ENCODE measurements at regions not wholly inside any gene's neighbourhood (a gene's known extent, or its start where the extent isn't known, plus 50 kb on each side); places are given as distances from the start of the nearest gene placed in this dataset.

GRCh38 chr13:89518289-89519077 is 1829.0 kb upstream of the MIR17HG start:
- H3K4me3 ChIP-seq (ENCODE audit: insufficient read depth, low read depth, low read length), result no peak overlapping the region
- H3K27me3 ChIP-seq (ENCODE audit: control insufficient read depth, insufficient read depth, low read length), result no peaks in the 10 kb centered on the region
- no peak overlapping the region for H4K8ac ChIP-seq (ENCODE audit: low read depth in 2 of 2, low read length in 2 of 2)
- no peak for DNase-seq
- H4K91ac ChIP-seq (ENCODE audit: insufficient read depth, low read depth, low read length), result no peak overlapping the region
- no peak overlapping the region for H3K18ac ChIP-seq (ENCODE audit: low read depth, low read length)
- TF ChIP-seq BHLHE40 (IDR thresholded peaks at IDR 0.05; ENCODE audit: low read depth, low read length), result no peak
- TF ChIP-seq CHD1 (IDR thresholded peaks at IDR 0.05; ENCODE audit: low read depth, low read length), result no peak
- TF ChIP-seq FOS (IDR thresholded peaks at IDR 0.05; ENCODE audit: low read depth, low read length), result no peak
- TF ChIP-seq CTCF (conservative IDR thresholded peaks at IDR 0.05; ENCODE audit: low read depth, low read length), result no peak
- TF ChIP-seq MAZ (IDR thresholded peaks at IDR 0.05; ENCODE audit: borderline replicate concordance, low read depth, low read length), result no peak
- TF ChIP-seq ELK1 (IDR thresholded peaks at IDR 0.05; ENCODE audit: borderline replicate concordance, low read depth, low read length), result no peak
- no peak for TF ChIP-seq CEBPB (IDR thresholded peaks at IDR 0.05; ENCODE audit: low read depth, low read length)
- TF ChIP-seq SMC3 (IDR thresholded peaks at IDR 0.05; ENCODE audit: low read depth, low read length), result no peak
- no peak for TF ChIP-seq MAFK (IDR thresholded peaks at IDR 0.05; ENCODE audit: low read depth, low read length)
- TF ChIP-seq USF2 (IDR thresholded peaks at IDR 0.05; ENCODE audit: low read depth, low read length), result no peak
- no peak for TF ChIP-seq NFE2L2 (IDR thresholded peaks at IDR 0.05; ENCODE audit: low read depth, low read length)
- no peak for TF ChIP-seq RAD21 (IDR thresholded peaks at IDR 0.05; ENCODE audit: low read length)
- TF ChIP-seq RFX5 (IDR thresholded peaks at IDR 0.05; ENCODE audit: low read depth, low read length), result no peak
- no peak for TF ChIP-seq RCOR1 (IDR thresholded peaks at IDR 0.05; ENCODE audit: insufficient replicate concordance, low read length)
- no peak for TF ChIP-seq MXI1 (IDR thresholded peaks at IDR 0.05; ENCODE audit: borderline replicate concordance, low read depth, low read length)
- TF ChIP-seq POLR2A (IDR thresholded peaks at IDR 0.05; ENCODE audit: low read depth, low read length), result no peak
- ChIA-PET POLR2A (ENCODE audit: unreplicated experiment) (no interaction called here), CTCF (no interaction called here)
- no peak overlapping the region for H2BK20ac ChIP-seq (ENCODE audit: low read depth, low read length)
- no peak overlapping the region for H4K5ac ChIP-seq (ENCODE audit: low read depth, low read length)
- no peaks in the 10 kb centered on the region for H3K79me1 ChIP-seq (ENCODE audit: low read depth in 1 of 2, low read length in 2 of 2)
- dilution Hi-C loops (cut with HindIII; ENCODE audit: low sequenced_read_pairs, unreplicated experiment) (no loop called here), intact Hi-C loops (cut with micrococcal nuclease) (no loop called here), in situ Hi-C loops (cut with MboI; ENCODE audit: low sequenced_read_pairs) (no loop called here)
- no peak overlapping the region for H2AK5ac ChIP-seq (ENCODE audit: low read depth, low read length)
- H2BK5ac ChIP-seq (ENCODE audit: low read depth, low read length, poor library complexity, severe bottlenecking), result no peak overlapping the region
- ATAC-seq (ENCODE audit: low read depth), result no peak
- H3K9me1 ChIP-seq (ENCODE audit: insufficient read depth, low read length), result no peaks in the 10 kb centered on the region
- H2BK120ac ChIP-seq (ENCODE audit: low read depth, low read length), result no peak overlapping the region
- H2AK9ac ChIP-seq (replicated peaks; ENCODE audit: low read depth, low read length, poor library complexity), result no peak overlapping the region
- no peak overlapping the region for H3K4ac ChIP-seq (ENCODE audit: low read depth, low read length)
- H3K9ac ChIP-seq (ENCODE audit: low read depth, low read length), result no peak overlapping the region
- H3K36me3 ChIP-seq (ENCODE audit: control insufficient read depth, insufficient read depth, low read length), result no peaks in the 10 kb centered on the region
- no peak overlapping the region for H3K4me2 ChIP-seq (ENCODE audit: low read depth, low read length)
- no peak overlapping the region for H3K56ac ChIP-seq (ENCODE audit: extremely low read depth, insufficient read depth, low read length)
- BruUV-seq (replicated peaks), result no TSS peak
- H3K23ac ChIP-seq (ENCODE audit: low read depth, low read length), result no peak overlapping the region
- H3K14ac ChIP-seq (replicated peaks; ENCODE audit: low read depth, low read length), result no peak overlapping the region
- H3K9me3 ChIP-seq (ENCODE audit: control insufficient read depth, insufficient read depth, low read length), result peaks cover 1% of the 10 kb centered on the region; the same call in 1 of the 2 replicates
- H2BK15ac ChIP-seq (ENCODE audit: low read depth, low read length), result no peak overlapping the region
- H3K27ac ChIP-seq (ENCODE audit: insufficient read depth, low read length), result no peak overlapping the region
- H2AFZ ChIP-seq (replicated peaks; ENCODE audit: low read length, poor library complexity), result no peak overlapping the region
- H3K4me1 ChIP-seq (ENCODE audit: control insufficient read depth, insufficient read depth, low read length), result no peaks in the 10 kb centered on the region
- no CpG with 5 or more reads among the region's 4 CpGs for whole genome bisulfite sequencing, 2 experiments (ENCODE audit: extremely low coverage in 2 of 2, insufficient read length in 1 of 2)
- H4K20me1 ChIP-seq (ENCODE audit: insufficient read depth, low read length), result no peaks in the 10 kb centered on the region

All from IMR-90 (cell line).